Stimulated activated CD4-positive, alpha-beta T cell treated with anti-CD3 and anti-CD28 coated beads, TNF-alpha, amount 100 ng/mL, for 24 hours (primary cell): ENCODE measurements at regions not wholly inside any gene's neighbourhood (a gene's known extent, or its start where the extent isn't known, plus 50 kb on each side); places are given as distances from the start of the nearest gene placed in this dataset.

Experiments used
- DNase-seq, 3 experiments: peaks; one replicate each; pipeline ENCODE4 v3.0.0-alpha.2; 2020; ENCODE audit warnings: low read depth in 3 of 3

GRCh38 chr2:62281663-62282062 is 85.7 kb downstream of the B3GNT2 start:
- DNase-seq = no peak

DNA sequence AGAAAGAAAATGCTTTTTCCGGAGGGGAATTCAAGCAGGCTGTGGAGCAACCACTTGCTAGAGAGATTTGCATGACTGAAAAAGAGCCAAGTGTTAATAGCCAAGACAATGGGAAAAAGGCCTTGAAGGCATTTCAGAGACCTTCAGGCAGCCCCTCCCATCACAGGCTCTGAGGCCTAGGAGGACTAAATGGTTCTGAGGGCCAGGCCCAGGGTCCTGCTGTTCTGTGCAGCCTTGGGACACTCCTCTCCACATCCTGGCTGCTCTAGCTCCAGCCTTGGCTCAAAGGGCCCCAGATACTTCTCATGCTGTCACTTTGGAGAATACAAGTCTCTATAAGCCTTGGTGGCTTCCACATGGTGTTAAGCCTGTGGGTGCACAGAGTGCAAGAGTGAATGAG is 81.8 kb downstream of the B3GNT2 start:
- no peak for DNase-seq
